ENCODE measurements at regions not wholly inside any gene's neighbourhood (a gene's known extent, or its start where the extent isn't known, plus 50 kb on each side); places are given as distances from the start of the nearest gene placed in this dataset.

DNA sequence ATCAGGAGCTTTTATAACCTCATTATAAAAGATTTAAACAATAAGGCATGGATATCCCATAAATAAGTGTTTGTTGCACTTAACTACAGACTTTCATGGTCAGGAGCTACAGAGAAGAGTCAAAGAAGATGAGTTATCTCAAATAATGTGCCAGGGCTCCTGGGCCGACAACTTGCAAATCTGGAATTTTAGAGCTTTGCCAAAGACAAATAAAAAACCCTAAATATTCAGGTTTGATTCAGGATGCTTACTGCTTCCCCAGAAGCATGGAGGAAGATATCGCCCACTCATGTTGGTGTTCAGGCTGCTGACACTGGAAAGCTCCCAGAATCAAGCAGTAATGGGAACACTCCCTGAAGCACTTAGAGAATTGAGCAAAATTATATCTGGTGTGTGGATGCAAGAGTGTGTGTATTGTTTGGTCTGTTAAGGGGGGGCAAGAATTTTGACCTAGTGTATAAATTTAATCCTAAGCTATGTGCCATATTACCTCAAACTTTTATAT, 176.9 kb upstream of the ESRRG start:
- DNase-seq = no peak
- intact Hi-C loops (cut with DNase I; ENCODE audit: low total_unique reads) = no loop called here
- H3K4me3 ChIP-seq = no peak overlapping the region
- 89 to 97% methylated on average over 2 of the region's 2 CpGs for WGBS, 2 donors (ENCODE audit: low coverage in 1 of 2)
- H3K4me1 ChIP-seq = no peaks in the 10 kb centered on the region
- H3K27ac ChIP-seq = no peak overlapping the region
- no peaks in the 10 kb centered on the region for H3K36me3 ChIP-seq
- no peaks in the 10 kb centered on the region for H3K27me3 ChIP-seq
- in situ Hi-C loops (cut with MboI; ENCODE audit: low pct_ligation_motif_present in 1 of 4, low pct_unique_long_range_greater_than_20kb in 1 of 4, low sequenced_read_pairs in 3 of 4) = no loop called here
- H3K9me3 ChIP-seq = no peaks in the 10 kb centered on the region
- TF ChIP-seq, protein P1, sequence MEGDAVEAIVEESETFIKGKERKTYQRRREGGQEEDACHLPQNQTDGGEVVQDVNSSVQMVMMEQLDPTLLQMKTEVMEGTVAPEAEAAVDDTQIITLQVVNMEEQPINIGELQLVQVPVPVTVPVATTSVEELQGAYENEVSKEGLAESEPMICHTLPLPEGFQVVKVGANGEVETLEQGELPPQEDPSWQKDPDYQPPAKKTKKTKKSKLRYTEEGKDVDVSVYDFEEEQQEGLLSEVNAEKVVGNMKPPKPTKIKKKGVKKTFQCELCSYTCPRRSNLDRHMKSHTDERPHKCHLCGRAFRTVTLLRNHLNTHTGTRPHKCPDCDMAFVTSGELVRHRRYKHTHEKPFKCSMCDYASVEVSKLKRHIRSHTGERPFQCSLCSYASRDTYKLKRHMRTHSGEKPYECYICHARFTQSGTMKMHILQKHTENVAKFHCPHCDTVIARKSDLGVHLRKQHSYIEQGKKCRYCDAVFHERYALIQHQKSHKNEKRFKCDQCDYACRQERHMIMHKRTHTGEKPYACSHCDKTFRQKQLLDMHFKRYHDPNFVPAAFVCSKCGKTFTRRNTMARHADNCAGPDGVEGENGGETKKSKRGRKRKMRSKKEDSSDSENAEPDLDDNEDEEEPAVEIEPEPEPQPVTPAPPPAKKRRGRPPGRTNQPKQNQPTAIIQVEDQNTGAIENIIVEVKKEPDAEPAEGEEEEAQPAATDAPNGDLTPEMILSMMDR (IDR thresholded peaks at IDR 0.05) = no peak
- TF ChIP-seq POLR2A (IDR thresholded peaks at IDR 0.05) (no peak), POLR2AphosphoS5 (IDR thresholded peaks at IDR 0.05) (no peak)

DNA sequence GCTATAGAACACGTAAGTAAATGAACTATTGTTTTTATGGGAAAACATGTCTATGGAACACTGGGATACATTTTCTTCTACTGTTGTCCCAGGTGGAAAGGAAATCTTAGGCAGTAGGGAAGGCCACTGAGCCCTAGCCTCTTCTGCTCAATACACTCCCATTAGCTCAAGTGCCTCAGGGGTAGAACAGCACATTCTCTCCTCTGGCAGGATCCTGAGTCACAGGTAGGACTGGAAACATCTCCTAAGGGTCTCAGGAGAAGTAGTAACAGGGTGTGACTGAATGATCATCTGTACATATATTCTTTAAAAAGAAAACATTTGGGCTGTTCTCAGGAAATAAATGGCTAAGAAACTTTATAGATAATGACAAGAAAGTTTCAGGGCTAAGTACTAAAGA, 175.6 kb upstream of the ESRRG start:
- in situ Hi-C loops (cut with MboI; ENCODE audit: low pct_ligation_motif_present in 1 of 4, low pct_unique_long_range_greater_than_20kb in 1 of 4, low sequenced_read_pairs in 3 of 4) (no loop called here), intact Hi-C loops (cut with DNase I; ENCODE audit: low total_unique reads) (no loop called here)
- no peaks in the 10 kb centered on the region for H3K27me3 ChIP-seq
- no peak for DNase-seq
- WGBS, 2 donors (ENCODE audit: low coverage in 1 of 2) = 89 to 100% methylated on average over 1 of the region's 1 CpG
- TF ChIP-seq EP300 (IDR thresholded peaks at IDR 0.05; ENCODE audit: low read depth) (no peak), POLR2AphosphoS5 (IDR thresholded peaks at IDR 0.05) (no peak), POLR2A (IDR thresholded peaks at IDR 0.05) (no peak)
- TF ChIP-seq, protein P1 (IDR thresholded peaks at IDR 0.05) = no peak
- no peak overlapping the region for H3K4me3 ChIP-seq
- no peaks in the 10 kb centered on the region for H3K36me3 ChIP-seq
- no peaks in the 10 kb centered on the region for H3K9me3 ChIP-seq
- H3K4me1 ChIP-seq = no peaks in the 10 kb centered on the region
- no peak overlapping the region for H3K27ac ChIP-seq

DNA sequence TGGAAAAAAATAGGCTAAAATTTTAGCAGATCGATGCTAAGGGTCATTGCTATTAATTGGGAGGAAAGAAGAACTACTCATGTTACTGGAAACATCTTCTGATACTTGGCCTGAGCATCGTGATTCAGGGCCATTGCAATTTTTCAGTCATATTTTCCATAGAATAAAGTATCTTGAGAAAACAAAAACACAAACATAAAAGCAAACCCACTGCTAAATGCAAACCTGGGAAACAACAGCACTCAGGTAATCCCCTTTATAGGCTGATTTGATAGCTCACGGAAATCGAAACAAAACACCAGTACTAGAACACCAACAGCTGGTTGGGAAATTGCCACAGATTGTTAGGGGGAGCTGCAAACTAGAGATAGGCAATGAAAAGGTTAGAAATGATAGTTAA, 172.9 kb upstream of the ESRRG start:
- in situ Hi-C loops (cut with MboI; ENCODE audit: low pct_ligation_motif_present in 1 of 4, low pct_unique_long_range_greater_than_20kb in 1 of 4, low sequenced_read_pairs in 3 of 4) = no loop called here
- 84 to 85% methylated on average over 4 of the region's 4 CpGs for WGBS, 2 donors (ENCODE audit: low coverage in 1 of 2)
- intact Hi-C loops (cut with DNase I; ENCODE audit: low total_unique reads) = no loop called here
- H3K9me3 ChIP-seq = no peaks in the 10 kb centered on the region
- H3K4me1 ChIP-seq = no peaks in the 10 kb centered on the region
- no peak overlapping the region for H3K27ac ChIP-seq
- H3K36me3 ChIP-seq = no peaks in the 10 kb centered on the region
- H3K27me3 ChIP-seq = no peaks in the 10 kb centered on the region
- TF ChIP-seq POLR2A (IDR thresholded peaks at IDR 0.05) = no peak
- TF ChIP-seq POLR2AphosphoS5 (IDR thresholded peaks at IDR 0.05) = no peak
- TF ChIP-seq, protein P1 (IDR thresholded peaks at IDR 0.05) = no peak
- no peak for TF ChIP-seq EP300 (IDR thresholded peaks at IDR 0.05; ENCODE audit: low read depth)
- no peak overlapping the region for H3K4me3 ChIP-seq
- no peak for DNase-seq

DNA sequence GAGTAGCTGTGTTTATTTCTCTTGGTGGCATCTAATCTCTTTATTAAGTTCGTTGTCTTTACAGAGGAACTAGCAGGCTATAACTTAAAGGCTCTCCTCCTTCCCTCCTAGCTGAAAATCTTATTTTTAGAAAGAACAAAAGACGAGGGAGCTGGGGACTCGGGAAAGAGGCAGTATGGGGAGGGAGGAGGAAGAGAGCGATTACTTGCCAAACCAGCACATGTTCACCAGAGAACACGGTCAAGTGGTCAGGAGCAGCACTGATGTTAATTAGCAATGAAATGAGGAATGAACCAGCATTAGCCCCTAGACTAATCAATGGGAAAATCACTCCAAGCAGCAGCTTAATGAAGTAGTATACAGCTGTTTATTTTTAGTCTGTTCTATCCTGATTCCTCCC, 171.3 kb upstream of the ESRRG start:
- intact Hi-C loops (cut with DNase I; ENCODE audit: low total_unique reads) = no loop called here
- in situ Hi-C loops (cut with MboI; ENCODE audit: low pct_ligation_motif_present in 1 of 4, low pct_unique_long_range_greater_than_20kb in 1 of 4, low sequenced_read_pairs in 3 of 4) = no loop called here

More for the DNA sequence above, 171.3 kb upstream of the ESRRG start:
- Histone ChIP-seq H3K9me3 (no peaks in the 10 kb centered on the region), H3K27me3 (no peaks in the 10 kb centered on the region), H3K4me3 (no peak overlapping the region), H3K27ac (no peak overlapping the region), H3K36me3 (no peaks in the 10 kb centered on the region), H3K4me1 (no peaks in the 10 kb centered on the region)
- DNase-seq = no peak
- TF ChIP-seq POLR2AphosphoS5 (IDR thresholded peaks at IDR 0.05) (no peak), EP300 (IDR thresholded peaks at IDR 0.05; ENCODE audit: low read depth) (no peak), POLR2A (IDR thresholded peaks at IDR 0.05) (no peak)
- TF ChIP-seq, protein P1 (IDR thresholded peaks at IDR 0.05) = no peak
- 53 to 56% methylated on average over 5 of the region's 5 CpGs for WGBS, 2 donors (ENCODE audit: low coverage in 1 of 2)
